WERI-Rb-1 (cell line): ENCODE measurements at regions not wholly inside any gene's neighbourhood (a gene's known extent, or its start where the extent isn't known, plus 50 kb on each side); places are given as distances from the start of the nearest gene placed in this dataset.
A peak's percentile ranks its signal among the peaks of the same experiment; 100 is the strongest.

ENCODE experiments used
- DNase-seq: peaks from one replicate; pipeline ENCODE4 v3.0.0-alpha.2; 2020
- H3K27ac ChIP-seq: fragments of 250-450 bp; sonication (Bioruptor Pico); 2 replicates; pipeline ENCODE4 v1.5.1; 2020; ENCODE audit warnings: mild to moderate bottlenecking, moderate library complexity
- H3K27me3 ChIP-seq: fragments of 250-450 bp; sonication (Bioruptor Pico); 2 replicates; pipeline ENCODE4 v1.5.1; 2021; ENCODE audit warnings: mild to moderate bottlenecking, low read depth, moderate library complexity; ENCODE audit not compliant: insufficient read depth, severe bottlenecking
- H3K36me3 ChIP-seq: fragments of 250-450 bp; sonication (Bioruptor Pico); 2 replicates; pipeline ENCODE4 v1.5.1; 2020; ENCODE audit warnings: mild to moderate bottlenecking, moderate library complexity
- H3K4me3 ChIP-seq: 2 replicates; pipeline ENCODE4 v1.5.1; 2011; ENCODE audit warnings: low read depth, mild to moderate bottlenecking, control low read depth, low read length
- H3K9me3 ChIP-seq: fragments of 250-450 bp; sonication (Bioruptor Pico); 2 replicates; pipeline ENCODE4 v1.5.1; 2021; ENCODE audit warnings: mild to moderate bottlenecking, moderate library complexity; ENCODE audit not compliant: severe bottlenecking
- TF ChIP-seq, protein P1 (sequence below): IDR thresholded peaks from 2 replicates; pipeline ENCODE4 v1.5.1; 2011; ENCODE audit warnings: low read depth, mild to moderate bottlenecking, control low read depth, inconsistent platforms, low read length

DNA sequence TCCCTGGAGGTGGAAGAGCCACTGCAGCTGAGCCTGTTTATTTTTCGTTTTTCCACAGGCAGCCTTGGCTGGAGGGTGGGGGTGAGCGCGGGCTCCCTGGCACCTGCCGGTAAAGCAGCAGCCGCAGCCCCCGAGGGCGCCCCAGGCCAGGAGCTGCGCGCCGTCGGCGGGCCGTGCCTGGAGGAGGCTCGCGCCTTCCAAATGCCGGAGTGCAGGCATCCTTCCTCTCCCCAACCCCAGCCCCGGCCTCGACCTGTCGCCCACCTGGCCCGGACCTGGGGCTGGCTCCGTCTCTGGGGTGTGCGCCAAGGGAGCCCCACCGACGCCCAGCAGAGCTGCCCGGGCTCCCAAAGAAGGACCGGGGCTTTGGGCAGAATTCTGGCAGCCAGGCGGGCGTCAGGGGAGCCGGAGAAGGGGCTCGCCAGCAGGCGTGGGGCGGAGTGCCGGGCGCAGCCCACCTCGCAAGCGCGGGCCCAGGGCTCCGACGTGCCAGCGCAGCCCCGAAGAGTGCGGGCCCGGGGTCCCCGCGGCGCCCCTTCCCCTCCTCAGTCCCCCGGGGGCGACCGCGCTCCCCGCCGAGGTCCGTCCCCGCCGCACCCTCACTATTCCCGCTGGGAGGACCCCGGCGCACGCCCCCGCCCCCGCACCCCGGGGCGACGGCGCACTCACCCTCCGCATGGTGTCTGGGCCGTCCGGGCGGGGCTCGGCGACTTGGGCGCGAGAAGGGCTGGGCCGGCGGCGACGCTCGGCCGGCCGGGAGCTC is 130.3 kb downstream of the NDUFA12 start:
- H3K27ac ChIP-seq = no peak overlapping the region
- H3K9me3 ChIP-seq = no peaks in the 10 kb centered on the region
- no peaks in the 10 kb centered on the region for H3K36me3 ChIP-seq
- peaks cover 15% of the 10 kb centered on the region for H3K27me3 ChIP-seq
- TF ChIP-seq, protein P1, sequence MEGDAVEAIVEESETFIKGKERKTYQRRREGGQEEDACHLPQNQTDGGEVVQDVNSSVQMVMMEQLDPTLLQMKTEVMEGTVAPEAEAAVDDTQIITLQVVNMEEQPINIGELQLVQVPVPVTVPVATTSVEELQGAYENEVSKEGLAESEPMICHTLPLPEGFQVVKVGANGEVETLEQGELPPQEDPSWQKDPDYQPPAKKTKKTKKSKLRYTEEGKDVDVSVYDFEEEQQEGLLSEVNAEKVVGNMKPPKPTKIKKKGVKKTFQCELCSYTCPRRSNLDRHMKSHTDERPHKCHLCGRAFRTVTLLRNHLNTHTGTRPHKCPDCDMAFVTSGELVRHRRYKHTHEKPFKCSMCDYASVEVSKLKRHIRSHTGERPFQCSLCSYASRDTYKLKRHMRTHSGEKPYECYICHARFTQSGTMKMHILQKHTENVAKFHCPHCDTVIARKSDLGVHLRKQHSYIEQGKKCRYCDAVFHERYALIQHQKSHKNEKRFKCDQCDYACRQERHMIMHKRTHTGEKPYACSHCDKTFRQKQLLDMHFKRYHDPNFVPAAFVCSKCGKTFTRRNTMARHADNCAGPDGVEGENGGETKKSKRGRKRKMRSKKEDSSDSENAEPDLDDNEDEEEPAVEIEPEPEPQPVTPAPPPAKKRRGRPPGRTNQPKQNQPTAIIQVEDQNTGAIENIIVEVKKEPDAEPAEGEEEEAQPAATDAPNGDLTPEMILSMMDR = no peak
- H3K4me3 ChIP-seq = peak overlapping the region; percentile 45
- peak; percentile 33 for DNase-seq

DNA sequence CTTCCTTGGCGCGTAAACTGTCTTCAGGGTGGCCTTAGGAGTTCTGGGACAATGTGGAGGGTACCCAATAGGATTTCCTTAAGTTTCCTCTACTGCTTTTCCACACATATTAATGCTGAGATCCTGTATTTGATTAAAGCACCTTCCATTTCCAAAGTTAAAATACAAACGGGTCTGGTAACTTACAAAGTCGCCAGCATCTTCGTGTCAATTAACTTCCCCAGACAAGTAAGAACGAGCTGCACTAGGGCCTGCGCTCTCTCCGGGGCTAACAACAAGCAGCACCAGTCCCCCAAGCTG is 130.9 kb downstream of the NDUFA12 start:
- TF ChIP-seq, protein P1 = no peak
- Histone ChIP-seq H3K27ac (no peak overlapping the region), H3K9me3 (no peaks in the 10 kb centered on the region), H3K36me3 (no peaks in the 10 kb centered on the region), H3K27me3 (peaks cover 15% of the 10 kb centered on the region), H3K4me3 (peak overlapping the region; percentile 45; the same call in 1 of the 2 replicates)
- no peak for DNase-seq

DNA sequence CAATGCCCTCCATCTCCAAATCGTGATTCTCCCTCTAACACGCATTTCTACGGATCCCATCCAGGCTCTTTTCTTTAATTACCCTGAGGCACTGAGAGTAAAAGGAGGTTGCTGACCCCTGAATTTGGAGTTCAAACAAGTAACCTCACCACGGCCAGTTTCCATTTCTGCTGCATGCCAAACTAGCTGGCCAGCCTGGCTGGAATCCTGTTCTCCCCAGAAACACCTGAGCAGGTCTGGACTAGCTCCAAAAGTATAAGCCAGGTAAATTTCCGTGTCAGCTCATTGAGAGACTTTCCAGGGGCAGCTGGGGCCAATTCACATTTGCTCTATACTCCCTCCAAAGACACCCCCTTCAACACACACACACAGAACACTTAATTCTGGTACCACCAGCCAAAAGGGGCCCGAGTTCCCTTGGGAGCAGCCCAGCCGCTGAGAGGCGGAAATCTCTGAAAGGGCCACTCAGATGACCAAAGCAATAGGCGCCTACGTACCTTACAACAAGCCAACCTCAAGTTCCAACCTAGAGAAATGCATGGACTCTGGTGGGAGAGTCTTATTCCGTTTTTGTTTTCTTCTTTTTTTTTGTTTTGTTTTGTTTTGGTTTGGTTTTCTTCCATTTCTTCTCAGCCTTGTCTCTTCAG is 131.4 kb downstream of the NDUFA12 start:
- no peak overlapping the region for H3K27ac ChIP-seq
- TF ChIP-seq, protein P1 = no peak
- no peak overlapping the region for H3K4me3 ChIP-seq
- no peaks in the 10 kb centered on the region for H3K9me3 ChIP-seq
- no peaks in the 10 kb centered on the region for H3K36me3 ChIP-seq
- peaks cover 15% of the 10 kb centered on the region for H3K27me3 ChIP-seq
- no peak for DNase-seq

DNA sequence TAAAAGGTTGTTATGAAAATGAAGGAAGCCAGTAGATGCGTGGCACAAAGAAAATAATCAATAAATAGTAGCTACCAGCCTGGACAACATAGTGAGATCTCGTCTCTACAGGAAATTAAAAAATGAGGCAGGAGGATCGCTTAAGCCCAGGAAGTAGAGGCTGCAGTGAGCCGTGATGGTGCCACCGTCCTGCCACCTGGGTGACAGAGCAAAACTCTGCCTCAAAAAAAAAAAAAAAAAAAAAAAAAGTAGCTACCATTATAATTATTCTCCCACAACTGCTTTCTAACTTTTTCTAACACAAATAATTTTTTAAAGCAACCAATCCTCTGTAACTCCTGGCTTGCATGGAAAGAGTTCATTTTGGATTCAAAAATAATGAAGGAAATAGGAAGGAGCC is 133.0 kb downstream of the NDUFA12 start:
- TF ChIP-seq, protein P1 = no peak
- Histone ChIP-seq H3K4me3 (no peak overlapping the region), H3K27ac (no peak overlapping the region), H3K9me3 (no peaks in the 10 kb centered on the region), H3K27me3 (peaks cover 15% of the 10 kb centered on the region), H3K36me3 (no peaks in the 10 kb centered on the region)
- DNase-seq = no peak

DNA sequence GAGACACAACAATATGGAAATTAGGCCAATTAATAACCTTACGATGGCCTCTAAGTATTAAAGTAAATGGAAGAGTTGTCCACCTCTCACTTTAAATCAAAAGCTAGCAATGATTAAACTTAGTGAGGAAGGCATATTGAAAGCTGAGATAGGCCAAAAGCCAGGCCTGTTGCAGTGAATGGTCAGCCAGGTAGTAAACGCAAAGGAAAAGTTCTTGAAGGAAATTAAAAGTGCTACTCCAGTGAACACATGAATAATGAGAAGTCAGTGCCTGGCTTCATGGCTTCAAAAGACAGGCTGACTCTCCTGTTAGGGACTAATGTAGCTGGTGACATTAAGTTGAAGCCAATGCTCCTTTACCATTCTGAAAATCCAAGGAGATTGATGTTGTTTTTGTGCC is 135.3 kb downstream of the NDUFA12 start:
- DNase-seq = no peak
- no peaks in the 10 kb centered on the region for H3K36me3 ChIP-seq
- H3K4me3 ChIP-seq = no peak overlapping the region
- H3K27me3 ChIP-seq = peaks cover 8% of the 10 kb centered on the region
- H3K9me3 ChIP-seq = no peaks in the 10 kb centered on the region
- no peak overlapping the region for H3K27ac ChIP-seq
- TF ChIP-seq, protein P1 = no peak
